T-helper 1 cell treated with Interleukin-12 subunit alpha and Interleukin-12 subunit beta and Interleukin-4 antibody, amounts not matched to agents 30 ng/mL and 1 ng/mL, for 36 hours (primary cell): ENCODE measurements at regions not wholly inside any gene's neighbourhood (a gene's known extent, or its start where the extent isn't known, plus 50 kb on each side); places are given as distances from the start of the nearest gene placed in this dataset.

Experiments used
- intact Hi-C: fragments of 100-400 bp; cut with micrococcal nuclease; formaldehyde crosslinking; loops from one replicate; pipeline ENCODE4 v1.15.1; 2024

- intact Hi-C loops: no loop called here
Measured at GRCh38 chr13:84497613-84498012, 615.3 kb upstream of the SLITRK1 start.

GRCh38 chr13:84491952-84492351 is 609.7 kb upstream of the SLITRK1 start:
- intact Hi-C loops: no loop called here

GRCh38 chr13:84487752-84488151 is 605.5 kb upstream of the SLITRK1 start:
- intact Hi-C loops: no loop called here

GRCh38 chr13:84481958-84482357 is 599.7 kb upstream of the SLITRK1 start:
- intact Hi-C loops: no loop called here

- intact Hi-C loops: no loop called here
Measured at GRCh38 chr13:84479656-84480055, 597.4 kb upstream of the SLITRK1 start.

GRCh38 chr13:84470528-84470927 is 588.3 kb upstream of the SLITRK1 start:
- intact Hi-C loops: no loop called here

- intact Hi-C loops: no loop called here
Measured at GRCh38 chr13:84466461-84466860, 584.2 kb upstream of the SLITRK1 start.

- intact Hi-C loops: no loop called here
Measured at GRCh38 chr13:84460989-84461388, 578.7 kb upstream of the SLITRK1 start.

GRCh38 chr13:84455143-84455905 is 573.0 kb upstream of the SLITRK1 start:
- intact Hi-C loops: no loop called here

GRCh38 chr13:84447640-84447978 is 565.3 kb upstream of the SLITRK1 start:
- intact Hi-C loops: no loop called here

GRCh38 chr13:84446972-84447639 is 564.8 kb upstream of the SLITRK1 start:
- intact Hi-C loops: no loop called here

- intact Hi-C loops: no loop called here
Measured at GRCh38 chr13:84445776-84446175, 563.5 kb upstream of the SLITRK1 start.

GRCh38 chr13:84443463-84443862 is 561.2 kb upstream of the SLITRK1 start:
- intact Hi-C loops: no loop called here

- intact Hi-C loops: no loop called here
Measured at GRCh38 chr13:84439108-84439507, 556.8 kb upstream of the SLITRK1 start.

- intact Hi-C loops: no loop called here
Measured at GRCh38 chr13:84433024-84433423, 550.8 kb upstream of the SLITRK1 start.

GRCh38 chr13:84431646-84432045 is 549.4 kb upstream of the SLITRK1 start:
- intact Hi-C loops: no loop called here

- intact Hi-C loops: no loop called here
Measured at GRCh38 chr13:84430446-84430845, 548.2 kb upstream of the SLITRK1 start.

GRCh38 chr13:84430015-84430414 is 547.7 kb upstream of the SLITRK1 start:
- intact Hi-C loops: no loop called here

GRCh38 chr13:84418041-84418440 is 535.8 kb upstream of the SLITRK1 start:
- intact Hi-C loops: no loop called here

- intact Hi-C loops: no loop called here
Measured at GRCh38 chr13:84417416-84417815, 535.1 kb upstream of the SLITRK1 start.

GRCh38 chr13:84413016-84413415 is 530.7 kb upstream of the SLITRK1 start:
- intact Hi-C loops: no loop called here

GRCh38 chr13:84405286-84405685 is 523.0 kb upstream of the SLITRK1 start:
- intact Hi-C loops: no loop called here

- intact Hi-C loops: no loop called here
Measured at GRCh38 chr13:84400706-84401105, 518.4 kb upstream of the SLITRK1 start.
